GM19035 (cell line): ENCODE measurements at regions not wholly inside any gene's neighbourhood (a gene's known extent, or its start where the extent isn't known, plus 50 kb on each side); places are given as distances from the start of the nearest gene placed in this dataset.

Experiments used
- ATAC-seq: cut with Tn5 transposase; IDR thresholded peaks from one replicate; pipeline ENCODE4 v1.9.1; 2021; ENCODE audit not compliant: unreplicated experiment

DNA sequence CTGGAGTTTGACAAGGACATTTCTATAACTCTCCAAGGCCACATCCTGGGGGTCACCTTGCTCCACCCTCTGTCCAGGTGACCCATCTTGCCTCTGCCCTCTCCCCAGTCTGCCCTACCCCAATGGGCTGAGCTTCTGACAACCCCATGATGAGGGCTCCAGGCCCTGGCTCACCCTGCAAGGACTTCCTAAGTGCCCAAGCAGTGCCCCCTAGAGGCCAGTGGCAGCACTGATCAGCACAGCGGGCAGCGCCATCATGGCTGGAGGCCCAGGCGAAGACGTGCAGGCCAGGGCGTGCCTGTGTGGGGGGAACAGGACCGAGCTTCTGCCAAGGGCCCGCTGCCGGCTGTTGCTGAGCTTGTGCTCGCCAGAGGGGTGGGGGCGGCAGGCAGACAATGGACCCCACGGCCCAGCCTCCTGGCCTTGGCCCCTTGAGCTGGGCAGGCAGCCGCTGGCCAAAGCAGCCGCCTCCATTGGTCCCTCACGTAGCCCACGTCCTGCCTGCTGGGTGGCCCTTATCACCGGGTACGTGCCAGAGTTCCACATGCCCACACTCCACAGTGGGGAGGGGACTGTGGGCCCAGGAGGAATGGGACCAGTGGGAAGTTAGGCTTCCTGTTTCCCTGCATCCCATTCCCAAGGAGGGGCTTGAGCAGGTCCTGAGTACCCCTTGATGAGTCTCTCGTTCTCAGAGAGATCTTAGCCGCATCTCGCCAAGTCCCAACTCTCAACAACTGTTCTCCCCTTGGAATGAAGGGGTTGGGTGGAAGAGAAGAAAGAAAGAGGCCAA lies 64.3 kb downstream of the MRPL14 start:
- ATAC-seq: no peak

DNA sequence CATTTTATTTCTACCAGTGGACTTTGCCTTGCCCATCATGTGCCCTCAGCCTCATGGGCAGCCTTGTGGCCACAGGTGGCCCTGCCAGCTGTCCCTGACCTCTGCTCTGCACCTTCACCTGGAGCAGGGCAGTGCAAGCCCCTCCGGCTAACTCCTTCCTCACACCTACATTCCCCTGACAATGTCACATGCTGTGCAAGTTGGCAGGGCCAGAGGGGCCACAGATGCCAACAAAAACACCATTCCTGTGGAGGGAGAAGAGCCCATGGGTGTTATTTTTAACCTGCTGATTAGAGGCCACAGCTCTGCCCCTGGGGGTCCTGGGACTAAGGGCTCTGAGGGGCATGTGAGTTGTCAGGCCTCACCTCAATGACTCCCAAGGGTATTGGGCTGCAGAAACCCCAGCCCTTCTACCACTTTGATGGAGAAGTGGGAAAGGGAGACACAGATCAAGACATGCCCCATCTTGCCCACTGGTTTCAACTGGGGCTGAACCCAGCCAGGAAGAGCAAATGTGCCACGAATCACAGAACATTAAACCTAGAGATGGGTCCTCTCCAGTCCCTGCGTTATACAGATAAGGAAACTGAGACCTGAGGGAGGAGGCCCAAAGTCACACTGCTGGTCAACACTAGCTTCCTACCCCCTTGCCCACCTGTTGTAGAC lies 65.0 kb downstream of the MRPL14 start:
- ATAC-seq: no peak

DNA sequence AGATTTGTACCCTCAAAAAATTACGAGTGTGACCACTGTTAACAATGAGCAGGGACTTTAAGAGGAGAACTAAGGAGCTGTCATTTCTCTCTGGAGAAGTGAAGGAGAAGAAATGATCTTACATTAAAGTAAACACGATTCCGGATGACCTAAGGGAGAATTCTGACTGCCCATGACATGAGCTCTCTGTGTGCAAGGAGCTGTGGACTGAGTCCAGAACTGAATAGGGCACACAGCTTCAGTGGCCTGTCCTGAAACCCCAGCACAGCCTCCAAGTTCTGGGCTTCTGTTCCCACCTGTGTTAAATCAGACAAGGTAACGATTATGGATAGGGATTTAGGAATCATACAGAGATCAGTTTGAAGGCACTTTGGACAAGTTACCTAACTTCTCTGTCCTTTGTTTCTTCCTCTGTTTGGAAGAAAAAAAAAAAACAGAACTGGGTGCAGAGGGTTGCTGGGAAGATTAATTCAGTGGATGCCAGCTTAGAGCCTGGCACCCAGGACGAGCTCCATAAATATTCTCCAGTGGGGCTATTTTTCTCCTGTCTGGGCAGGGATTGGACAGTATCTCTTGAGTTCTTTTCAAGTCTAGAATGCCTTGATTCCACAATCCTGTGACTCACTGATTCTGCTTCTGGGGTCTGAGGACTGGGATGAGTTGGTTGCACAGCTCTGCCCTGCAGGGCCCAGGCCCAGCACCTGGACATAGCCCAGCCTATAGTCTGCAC lies 65.7 kb downstream of the MRPL14 start:
- ATAC-seq: no peak

DNA sequence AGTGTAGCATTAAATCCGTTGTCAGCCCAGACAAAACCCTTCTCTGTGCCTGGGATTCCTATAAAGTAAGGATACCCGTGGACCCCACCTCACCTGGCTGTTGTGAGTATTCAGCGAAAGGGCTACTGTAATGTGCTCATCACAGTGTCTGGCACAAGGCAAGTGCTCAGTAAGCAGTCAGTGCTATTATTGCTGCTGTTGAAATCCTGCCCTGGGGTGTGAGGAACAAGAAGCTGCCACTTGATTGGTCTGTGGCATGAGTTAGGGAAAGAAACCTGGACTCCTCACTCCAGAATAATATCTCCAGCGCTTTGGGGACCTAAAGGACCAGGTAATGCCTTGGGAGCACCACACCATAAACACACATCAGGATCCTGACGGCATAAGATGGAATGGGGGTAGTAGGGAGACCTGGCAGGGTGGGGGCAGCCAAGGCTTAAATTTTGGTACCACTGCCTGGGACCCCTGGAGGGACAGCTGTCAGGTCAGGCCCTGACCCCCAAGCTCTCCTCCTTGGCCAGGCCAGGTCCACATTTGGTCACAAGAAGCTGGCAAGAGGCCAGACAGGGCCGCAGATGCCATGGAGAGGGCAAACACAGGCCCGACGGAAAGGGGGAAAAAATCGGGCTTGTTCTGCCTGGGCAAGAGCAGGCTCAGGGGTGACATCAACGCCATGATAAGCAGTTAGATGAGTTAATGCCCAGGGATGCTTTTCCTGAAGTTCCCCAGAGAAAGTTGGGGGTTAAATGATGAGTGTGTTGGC lies 66.5 kb downstream of the MRPL14 start:
- ATAC-seq: no peak

DNA sequence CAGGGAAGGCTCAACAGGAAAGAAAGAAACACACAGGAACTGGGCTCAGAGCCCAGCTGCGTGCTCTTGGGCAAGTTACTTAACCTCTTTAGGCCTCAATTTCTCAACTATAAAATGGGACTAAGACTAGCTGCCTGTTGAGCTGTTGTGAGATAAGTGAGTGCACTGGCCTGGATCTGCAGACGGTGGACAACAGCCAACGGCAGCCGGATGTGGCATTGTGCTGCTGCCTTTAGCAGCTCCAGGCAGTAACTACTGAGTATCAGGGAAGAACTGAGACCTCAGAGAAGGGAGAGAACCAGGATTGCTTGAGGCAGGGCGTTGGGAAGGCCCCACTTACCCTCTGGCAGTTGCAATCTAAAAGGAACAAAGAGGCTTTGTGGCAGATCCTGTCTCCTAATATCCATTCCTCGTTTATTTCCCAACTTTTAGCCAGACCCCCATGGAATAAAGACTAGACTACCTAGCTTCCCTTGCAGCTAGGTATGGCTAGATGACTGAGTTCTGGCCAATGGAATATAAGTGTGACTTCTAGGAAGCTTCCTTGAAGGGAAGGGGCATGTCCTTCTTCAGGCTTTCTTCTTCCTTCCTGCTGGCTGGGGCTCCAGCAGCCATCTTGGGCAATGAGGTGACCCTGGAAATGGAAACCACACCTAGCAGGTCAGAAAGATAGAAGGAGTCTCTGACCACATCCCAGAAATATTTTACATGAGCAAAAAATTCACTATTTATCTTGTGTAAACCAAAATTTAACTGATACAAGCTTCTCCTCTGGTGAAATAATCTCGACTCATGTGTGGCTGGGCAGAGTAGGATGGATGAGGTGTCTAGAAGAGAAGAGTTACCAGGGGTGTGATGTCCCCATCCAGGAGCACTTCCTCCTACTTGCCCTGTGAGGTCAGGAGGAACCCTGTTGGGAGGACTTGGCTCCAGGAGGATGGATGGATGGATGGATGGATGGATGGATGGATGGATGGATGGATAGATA lies 67.6 kb downstream of the MRPL14 start:
- ATAC-seq: no peak

DNA sequence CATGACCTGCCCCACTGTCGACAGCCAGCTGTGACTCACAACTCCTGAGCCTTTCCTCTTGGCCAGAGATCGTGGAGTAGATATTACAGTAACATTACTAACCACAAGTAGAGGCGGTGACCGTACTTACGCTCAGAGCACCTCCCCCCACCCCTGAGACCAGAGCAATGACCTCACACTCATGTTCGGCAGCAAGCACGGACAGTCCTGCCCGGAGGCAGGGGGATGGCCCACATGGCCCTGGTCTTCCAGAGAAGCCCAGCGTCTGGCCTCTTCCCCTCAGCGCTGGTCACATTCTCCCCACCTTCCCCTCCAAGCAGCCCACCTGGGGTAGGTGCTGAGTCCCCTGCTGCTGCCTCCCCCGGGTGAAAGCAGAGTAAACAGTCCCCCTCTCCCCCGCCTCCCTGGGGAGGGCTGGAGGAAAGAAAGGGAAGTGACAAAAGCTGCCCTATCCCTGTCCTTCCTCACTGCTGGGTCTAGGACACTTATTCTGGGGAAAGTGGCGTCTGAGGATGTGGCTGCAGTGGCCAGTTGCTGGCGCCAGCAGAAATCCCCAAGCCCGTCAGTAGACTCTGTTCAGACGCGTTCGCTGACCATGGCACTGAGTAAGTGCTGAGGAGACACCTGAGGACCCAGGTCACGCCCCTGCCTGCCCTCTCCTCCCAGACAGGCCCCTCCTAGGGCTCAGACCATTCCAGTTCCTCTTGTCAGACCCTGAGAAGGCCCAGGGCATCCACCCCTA lies 68.5 kb downstream of the MRPL14 start:
- ATAC-seq: no peak

DNA sequence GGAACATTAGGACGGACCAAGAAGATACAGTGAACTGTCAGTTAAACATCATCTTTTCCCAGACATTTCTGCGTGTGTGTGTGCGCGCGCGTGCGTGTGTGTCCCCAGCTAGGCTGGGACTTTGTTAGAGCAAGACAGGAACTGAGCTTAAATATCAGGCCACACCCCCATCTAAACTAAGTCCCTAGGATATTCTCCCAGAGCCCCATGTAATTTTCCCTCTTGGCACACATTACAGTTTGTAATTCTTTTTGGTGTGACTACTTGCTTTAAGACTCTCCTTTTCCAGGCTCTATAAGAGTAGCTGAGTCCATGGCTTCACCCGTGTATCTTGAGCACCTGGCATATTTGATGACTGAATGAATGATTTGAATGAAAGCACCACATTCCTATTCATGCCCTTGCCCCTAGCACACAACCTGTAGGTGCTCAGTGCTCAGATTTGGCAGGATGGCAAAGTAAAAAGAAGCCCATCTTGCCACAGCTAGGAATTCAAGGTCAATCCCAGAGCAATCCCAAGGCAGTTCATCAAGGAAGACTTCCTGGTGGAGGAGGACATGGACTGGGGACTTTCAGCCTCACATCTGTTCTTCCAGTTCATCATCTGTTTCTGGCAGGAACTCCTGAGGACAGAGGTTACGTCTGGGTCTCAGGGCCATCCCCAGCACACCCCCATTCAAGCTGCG lies 69.2 kb downstream of the MRPL14 start:
- ATAC-seq: no peak

DNA sequence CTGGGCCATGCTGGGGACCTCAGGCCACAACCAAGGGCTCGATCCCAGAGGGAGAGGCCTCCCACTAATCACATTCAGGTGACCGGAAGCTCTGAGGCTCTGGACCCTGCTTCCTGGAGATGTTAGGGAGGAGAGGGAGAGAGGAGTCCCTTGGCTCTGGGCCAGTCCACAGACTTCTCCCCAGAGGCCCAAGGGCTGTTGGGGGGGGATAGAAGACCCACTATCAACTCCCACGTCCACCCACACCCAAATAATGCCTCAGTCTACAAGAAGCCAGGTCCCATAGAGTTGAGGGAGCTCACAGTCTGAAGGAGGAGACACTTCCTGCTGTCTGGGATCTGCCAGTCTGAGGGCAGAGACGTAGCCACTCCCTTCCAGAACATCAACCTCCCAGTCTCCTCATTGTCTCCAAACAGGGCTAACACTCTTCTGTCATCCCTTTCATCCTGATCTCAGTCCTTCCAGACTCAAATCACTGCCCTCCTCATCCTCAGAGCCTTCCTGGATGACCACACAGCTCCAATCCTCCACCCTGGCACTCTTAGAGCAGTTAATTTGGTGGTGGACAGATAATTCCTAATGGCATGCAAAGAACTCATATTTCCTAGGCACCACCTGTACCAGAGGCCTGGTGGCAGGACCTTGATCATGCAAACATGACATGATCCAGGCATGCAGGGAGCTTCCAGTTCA lies 69.9 kb downstream of the MRPL14 start:
- no peak for ATAC-seq

DNA sequence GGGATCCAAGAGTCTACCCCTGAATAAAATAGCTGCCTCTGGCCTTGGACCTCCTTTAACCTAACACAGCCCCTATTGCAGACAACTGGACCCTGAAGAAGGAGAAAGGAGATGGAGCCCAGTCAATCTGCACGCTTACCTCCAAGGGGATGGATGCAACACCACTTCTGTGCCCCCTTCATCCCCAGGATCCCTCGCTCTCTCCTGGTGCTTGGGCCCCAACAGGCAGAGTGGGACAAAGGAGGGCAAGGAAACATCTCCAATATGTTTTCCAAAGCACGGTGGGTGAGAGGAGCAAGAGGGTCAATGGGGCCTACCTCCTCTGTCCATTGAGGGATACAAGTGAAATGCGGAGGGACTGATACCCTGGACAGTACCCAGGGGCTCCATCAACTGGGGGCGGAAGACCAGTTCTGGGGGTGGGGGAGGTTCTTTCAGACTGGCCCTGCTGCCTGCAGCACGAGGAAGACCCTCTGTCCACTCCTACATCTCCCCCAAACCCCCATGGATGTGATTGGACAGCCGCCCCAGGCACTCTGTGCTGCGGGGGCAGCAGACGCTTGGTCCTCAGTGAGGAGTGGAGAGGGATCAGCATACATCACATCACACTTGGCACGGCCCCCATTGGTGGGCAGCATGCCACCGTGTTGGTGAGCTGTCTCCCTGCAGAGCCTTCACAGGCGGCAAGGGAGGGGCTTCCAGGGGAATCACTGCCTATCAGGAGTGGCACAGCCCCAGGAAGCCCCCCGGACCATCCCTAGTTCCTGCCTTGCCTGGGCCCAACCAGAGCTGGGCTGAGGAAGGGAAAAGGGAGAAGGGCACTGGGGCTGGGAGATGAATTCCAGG lies 70.6 kb downstream of the MRPL14 start:
- no peak for ATAC-seq

DNA sequence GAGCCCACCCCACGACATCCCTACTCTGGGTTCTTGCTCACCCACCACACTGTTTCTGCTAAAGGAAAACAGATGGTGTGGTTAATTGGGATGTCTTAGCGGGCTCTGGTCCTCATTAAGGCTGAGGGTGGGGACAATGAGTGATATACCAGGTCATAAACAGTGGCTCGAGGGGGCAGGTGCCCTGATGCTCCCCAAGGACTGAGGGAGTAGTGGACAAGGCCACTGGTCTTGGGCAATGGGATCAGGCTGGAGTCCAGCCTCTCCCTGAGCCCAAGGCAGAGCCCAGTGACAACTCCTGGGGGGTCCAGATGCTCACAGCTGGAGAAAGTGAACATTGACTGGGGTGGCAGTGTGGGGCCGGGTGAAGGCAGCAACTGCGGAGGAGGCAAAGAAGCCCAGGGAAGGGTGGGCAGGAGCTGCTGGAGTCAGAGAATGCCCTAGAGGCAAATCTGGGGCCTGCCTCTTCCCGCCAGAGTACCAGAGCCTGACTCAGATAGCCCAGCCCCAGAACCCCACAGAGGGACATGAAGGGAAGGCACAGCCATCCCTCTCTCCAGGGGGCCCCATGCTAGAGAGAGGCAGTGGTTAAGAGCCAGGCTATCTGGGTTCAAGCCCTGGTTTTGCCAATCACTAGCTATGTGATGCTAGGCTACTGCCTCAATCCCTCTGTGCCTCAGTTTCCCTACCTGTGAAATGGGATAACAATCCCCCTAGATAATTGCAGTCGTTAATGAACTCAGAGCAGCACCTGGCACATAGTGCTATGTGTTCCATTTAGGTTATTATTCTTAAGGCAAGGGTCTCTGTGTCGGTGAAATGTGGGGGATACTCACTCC lies 72.3 kb downstream of the MRPL14 start:
- no peak for ATAC-seq

DNA sequence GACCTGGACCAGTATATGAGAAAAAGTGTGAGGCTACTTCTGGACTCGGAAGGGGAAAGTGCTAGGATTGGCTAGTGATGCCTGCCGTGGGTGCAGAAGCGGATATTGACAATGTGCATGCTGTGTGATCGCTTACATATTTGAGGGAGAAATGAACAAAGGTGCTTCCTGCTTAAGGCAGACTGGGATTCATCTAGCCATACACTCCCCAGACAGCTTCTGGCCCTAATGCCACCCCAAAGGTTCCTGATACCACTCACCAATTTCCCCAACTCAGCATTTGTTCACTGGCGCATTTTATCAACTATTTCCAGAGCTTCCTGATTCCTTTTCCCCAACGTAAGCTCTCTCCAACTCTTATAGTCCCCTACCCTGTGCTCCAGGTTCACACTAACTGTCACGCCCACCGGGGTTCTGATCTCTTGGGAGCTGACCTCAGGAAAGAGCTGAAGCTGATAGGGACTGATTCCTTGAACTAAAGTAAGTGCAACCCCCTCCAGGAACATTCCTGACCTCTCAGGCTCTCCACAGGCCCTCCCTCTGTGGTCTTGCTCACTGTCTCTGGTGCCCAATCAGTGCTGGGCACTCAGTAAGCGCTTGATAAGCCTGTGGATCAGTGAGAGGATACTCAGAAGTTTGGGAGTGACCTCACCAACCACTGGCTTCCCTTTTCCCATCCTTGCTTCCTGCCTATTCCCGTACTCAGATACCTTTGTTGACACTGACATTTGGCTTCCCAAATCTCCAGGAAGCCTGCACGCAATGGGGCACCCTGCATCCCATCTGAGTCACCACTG lies 73.3 kb downstream of the MRPL14 start:
- ATAC-seq: no peak

DNA sequence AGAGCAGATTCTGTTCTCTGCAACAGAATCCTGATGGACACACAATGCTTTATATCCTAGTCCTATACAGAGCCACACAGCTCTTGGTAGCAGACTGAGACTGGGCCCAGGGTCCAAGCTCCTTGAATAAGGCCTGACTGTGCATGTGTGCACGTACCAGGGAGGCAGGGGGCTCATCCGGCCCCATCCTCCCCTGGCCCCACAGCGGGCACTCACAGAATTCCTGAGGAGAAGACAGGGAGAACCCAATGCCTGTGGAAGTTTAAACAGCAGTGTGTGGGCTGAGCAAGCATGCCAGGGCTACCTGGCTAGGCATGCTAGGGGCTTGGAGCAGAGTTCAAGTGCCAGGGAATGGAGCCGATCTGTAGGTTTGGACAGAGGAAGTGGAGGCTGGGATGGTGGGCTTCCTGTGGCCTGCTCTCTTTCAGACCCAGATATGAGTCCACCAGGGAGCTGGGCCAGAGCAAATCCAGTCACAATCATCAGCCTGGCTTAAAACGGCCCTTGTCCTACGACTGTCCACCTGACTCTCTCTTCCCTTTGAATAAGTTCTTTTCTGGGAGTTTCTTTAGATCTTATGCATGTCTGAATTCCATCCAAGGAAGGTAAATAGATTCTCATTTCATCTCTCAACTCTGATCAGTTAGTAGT lies 74.0 kb downstream of the MRPL14 start:
- no peak for ATAC-seq

DNA sequence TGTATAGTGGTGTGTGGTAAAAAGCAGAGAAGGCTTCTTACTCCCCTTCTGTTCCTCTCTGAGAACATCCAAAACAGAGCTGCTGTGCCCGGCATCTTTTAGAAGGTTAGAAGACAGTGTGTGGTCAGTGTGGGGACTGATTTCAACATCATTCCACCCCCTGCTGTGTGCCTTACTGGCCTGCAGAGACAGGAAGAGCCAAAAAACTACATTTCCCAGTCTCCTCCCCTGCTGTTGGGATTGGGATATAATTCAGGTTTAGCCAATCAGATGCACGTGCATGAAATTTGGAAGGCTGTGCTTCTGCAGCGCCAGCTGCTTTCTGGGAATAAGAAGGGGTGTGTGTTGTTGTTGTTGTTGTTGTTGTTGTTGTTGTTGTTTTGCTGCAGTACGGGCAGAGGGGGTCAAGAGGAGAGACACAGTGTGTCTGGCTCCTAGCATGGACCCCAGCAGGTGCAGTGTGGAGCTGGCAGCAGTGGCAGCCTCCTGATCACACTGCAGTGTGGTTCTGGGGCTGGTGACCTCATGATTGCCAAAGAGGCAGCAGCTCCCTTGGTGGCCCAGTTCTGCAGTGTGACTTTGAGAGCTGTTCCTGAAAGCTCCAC lies 74.7 kb downstream of the MRPL14 start:
- no peak for ATAC-seq

DNA sequence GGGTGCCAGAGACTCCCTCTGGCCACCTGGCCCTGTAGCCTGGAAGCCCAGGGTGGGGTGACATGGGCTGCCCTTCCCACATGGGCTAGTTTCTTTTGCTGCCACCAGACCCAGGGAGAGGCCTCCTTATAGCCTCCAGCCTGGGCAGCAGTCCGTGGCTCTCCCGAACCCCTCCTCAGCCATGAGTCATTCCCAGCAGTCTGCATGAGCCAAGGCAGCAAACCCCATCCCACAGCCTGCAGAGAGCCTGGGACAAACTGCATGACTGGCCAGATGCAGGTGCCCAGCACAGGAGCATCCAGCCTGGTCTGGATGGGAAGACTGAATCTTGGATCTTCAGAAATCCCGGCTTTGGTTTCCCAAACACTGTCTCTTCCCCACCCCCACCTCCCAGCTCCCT lies 75.7 kb downstream of the MRPL14 start:
- no peak for ATAC-seq
